ENCODE measurements at regions not wholly inside any gene's neighbourhood (a gene's known extent, or its start where the extent isn't known, plus 50 kb on each side); places are given as distances from the start of the nearest gene placed in this dataset.

DNA sequence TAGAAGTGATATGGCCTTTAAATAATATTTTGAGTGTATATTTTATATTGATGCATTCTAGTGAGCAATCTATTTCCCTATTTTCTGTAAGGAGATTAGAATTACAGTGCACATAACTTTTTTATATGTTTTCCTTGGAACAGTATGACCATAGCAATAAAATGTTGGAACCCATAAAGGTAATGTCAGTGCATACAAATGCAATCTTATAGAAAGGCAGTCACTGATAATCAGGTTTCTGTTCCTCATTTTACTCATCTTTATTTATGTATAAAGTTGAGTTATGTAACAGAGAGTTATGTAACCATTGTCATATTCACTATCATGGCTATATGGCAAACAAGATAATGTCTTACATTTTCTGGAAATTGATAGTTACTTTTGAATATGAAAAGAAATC, 179.9 kb upstream of the NETO1 start:
- no peak for TF ChIP-seq CTCF (IDR thresholded peaks at IDR 0.05)
- DNase-seq (ENCODE audit: low spot score) (no peak), ATAC-seq (ENCODE audit: low FRiP score) (no peak)

DNA sequence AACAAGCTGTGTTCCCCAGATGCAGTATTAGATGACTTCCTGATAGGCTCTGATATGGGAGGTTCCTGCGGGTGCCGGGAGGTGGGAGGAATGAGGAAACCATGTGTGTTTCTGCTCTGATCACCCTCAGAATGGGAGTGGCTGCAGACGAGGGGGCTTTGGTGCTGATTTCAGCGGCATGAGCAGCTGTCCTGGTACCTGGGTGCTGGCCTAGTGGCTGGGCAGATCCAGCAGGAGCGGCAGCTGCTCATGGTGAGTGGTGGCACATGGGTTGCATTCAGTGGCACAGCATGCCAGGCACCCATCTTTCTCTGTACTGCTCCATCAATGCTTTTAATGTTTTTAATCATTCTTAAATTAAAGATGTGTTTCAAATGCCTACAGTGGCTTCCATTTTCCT, 177.2 kb upstream of the NETO1 start:
- TF ChIP-seq CTCF (IDR thresholded peaks at IDR 0.05) = no peak
- ATAC-seq (ENCODE audit: low FRiP score) = no peak
- DNase-seq (ENCODE audit: low spot score) = no peak

GRCh38 chr18:73043611-73044010, 175.8 kb upstream of the NETO1 start:
- ATAC-seq (ENCODE audit: low FRiP score) (no peak), DNase-seq (ENCODE audit: low spot score) (no peak)
- TF ChIP-seq CTCF (IDR thresholded peaks at IDR 0.05) = no peak

- TF ChIP-seq CTCF (IDR thresholded peaks at IDR 0.05) = no peak
- ATAC-seq (ENCODE audit: low FRiP score) = no peak
- DNase-seq (ENCODE audit: low spot score) = no peak
Observed at GRCh38 chr18:73043211-73043610, 175.4 kb upstream of the NETO1 start.

DNA sequence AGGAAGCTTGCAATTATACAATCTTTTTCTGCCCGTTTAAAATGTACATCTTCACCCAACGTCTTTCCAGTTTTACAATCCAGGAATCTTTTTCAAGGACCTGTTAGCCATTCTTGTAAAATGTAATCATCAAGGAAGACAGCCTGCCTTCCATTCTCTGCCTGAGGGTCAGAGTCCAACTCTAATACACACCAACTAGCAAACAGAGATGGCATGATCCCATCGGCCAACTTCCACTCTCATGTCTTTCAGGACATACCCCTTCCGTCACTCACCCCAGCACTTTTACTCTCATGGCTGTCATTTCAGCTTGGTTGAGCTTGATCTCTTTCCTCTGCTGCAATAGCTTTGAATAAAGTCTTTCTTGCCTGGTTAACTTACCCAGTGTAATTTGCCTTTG, 172.5 kb upstream of the NETO1 start:
- ATAC-seq (ENCODE audit: low FRiP score) (no peak), DNase-seq (ENCODE audit: low spot score) (no peak)
- TF ChIP-seq CTCF (IDR thresholded peaks at IDR 0.05) = no peak

DNA sequence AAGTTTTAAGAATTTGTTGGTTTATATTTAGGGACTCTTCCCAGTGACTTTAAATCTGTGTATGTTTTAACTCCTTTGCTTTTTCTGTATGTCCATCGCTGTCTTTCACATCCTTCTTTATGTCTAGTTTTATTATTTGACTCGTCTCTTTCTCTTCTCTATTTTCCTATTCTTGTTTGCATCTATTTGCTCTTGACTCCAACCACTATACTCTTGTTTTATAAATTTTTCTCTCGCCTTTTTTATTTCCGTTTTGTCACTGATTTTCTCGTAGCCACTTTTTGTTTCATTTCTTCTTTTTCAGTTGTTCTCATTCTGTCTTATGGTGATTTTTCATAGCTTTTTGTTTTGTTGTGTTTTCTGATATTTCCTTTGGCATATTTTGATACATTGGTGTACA, 170.5 kb upstream of the NETO1 start:
- DNase-seq (ENCODE audit: low spot score) (no peak), ATAC-seq (ENCODE audit: low FRiP score) (no peak)
- TF ChIP-seq CTCF (IDR thresholded peaks at IDR 0.05) = no peak

DNA sequence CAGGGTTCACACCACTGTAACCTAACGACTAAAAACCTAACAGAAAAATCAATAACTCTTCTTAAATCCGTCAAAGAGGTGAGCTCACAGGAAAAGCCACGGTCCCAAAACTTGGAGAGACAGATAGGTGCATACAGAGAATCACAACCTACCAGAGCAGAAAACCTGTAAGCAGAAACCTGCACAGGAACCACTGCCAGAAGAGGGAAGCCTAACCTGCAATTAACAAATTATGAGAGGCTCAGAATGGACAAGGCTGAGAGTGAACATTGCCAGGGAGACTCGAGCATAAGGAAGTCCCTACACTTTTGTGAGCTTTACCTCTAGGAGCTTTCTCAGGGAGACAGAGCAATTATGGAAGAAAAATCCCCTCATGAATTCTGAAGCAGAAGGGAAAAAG, 156.2 kb upstream of the NETO1 start:
- no peak for DNase-seq (ENCODE audit: low spot score)
- no peak for ATAC-seq (ENCODE audit: low FRiP score)
- TF ChIP-seq CTCF (IDR thresholded peaks at IDR 0.05) = no peak

Measured in omental fat pad (tissue), 3 donors.